ENCODE measurements at regions not wholly inside any gene's neighbourhood (a gene's known extent, or its start where the extent isn't known, plus 50 kb on each side); places are given as distances from the start of the nearest gene placed in this dataset.
"Not testable (repeated sequence)": the region's sequence is repeated elsewhere in the genome, so short reads cannot be mapped to it uniquely, and the experiment has no call there.

DNA sequence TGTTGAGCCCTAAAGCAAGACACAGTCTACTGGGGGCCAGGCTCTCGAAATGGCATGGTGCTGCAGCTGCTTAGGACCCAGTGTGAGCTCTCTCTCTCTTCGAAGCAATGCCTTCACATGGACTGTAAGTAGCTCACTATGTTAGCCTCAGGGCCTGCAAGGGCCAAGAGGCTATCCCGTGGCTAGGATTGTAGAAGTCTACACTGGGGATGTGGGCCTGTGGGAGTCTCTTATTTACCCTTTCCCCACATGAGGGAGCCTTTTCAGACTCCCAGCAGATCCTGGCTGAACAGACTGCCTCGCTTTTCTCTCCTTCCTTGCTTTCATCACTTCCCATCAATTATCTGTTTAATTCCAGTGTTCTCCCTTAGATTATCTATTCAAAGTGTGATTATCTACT, 101.4 kb downstream of the GPR65 start (continued):
- TF ChIP-seq TAF1 (IDR thresholded peaks at IDR 0.05; ENCODE audit: control insufficient read depth, extremely low read depth, insufficient read depth, low read length, severe bottlenecking) = no peak
- no peak for TF ChIP-seq HIVEP1 (CRISPR knock-in tag; IDR thresholded peaks at IDR 0.05)
- TF ChIP-seq CHCHD3 (CRISPR knock-in tag; IDR thresholded peaks at IDR 0.05) = no peak
- TF ChIP-seq, protein P1, sequence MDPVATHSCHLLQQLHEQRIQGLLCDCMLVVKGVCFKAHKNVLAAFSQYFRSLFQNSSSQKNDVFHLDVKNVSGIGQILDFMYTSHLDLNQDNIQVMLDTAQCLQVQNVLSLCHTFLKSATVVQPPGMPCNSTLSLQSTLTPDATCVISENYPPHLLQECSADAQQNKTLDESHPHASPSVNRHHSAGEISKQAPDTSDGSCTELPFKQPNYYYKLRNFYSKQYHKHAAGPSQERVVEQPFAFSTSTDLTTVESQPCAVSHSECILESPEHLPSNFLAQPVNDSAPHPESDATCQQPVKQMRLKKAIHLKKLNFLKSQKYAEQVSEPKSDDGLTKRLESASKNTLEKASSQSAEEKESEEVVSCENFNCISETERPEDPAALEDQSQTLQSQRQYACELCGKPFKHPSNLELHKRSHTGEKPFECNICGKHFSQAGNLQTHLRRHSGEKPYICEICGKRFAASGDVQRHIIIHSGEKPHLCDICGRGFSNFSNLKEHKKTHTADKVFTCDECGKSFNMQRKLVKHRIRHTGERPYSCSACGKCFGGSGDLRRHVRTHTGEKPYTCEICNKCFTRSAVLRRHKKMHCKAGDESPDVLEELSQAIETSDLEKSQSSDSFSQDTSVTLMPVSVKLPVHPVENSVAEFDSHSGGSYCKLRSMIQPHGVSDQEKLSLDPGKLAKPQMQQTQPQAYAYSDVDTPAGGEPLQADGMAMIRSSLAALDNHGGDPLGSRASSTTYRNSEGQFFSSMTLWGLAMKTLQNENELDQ (CRISPR knock-in tag; IDR thresholded peaks at IDR 0.05; ENCODE audit: borderline replicate concordance) = no peak
- TF ChIP-seq ZNF717 (CRISPR knock-in tag; IDR thresholded peaks at IDR 0.05) = no peak
- TF ChIP-seq NR2C2 (CRISPR knock-in tag; IDR thresholded peaks at IDR 0.05) = no peak
- TF ChIP-seq NR2C2 (tag; IDR thresholded peaks at IDR 0.05) = no peak

DNA sequence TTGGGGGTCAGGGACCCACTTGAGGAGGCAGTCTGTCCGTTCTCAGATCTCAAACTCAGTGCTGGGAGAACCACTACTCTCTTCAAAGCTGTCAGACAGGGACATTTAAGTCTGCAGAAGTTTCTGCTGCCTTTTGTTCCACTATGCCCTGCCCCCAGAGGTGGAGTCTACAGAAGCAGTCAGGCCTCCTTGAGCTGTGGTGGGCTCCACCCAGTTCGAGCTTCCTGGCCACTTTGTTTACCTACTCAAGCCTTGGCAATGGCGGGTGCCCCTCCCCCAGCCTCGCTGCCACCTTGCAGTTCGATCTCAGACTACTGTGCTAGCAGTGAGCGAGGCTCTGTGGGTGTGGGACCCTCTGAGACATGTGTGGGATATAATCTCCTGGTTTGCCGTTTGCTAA, 122.7 kb downstream of the GPR65 start:
- H3K4me1 ChIP-seq (replicated peaks in 1 of 2; ENCODE audit: control insufficient read depth in 2 of 2, insufficient read depth in 2 of 2, low read length in 2 of 2); BruUV-seq (replicated peaks); H4K20me1 ChIP-seq (replicated peaks; ENCODE audit: control insufficient read depth, insufficient read depth, low read length); H3K4me2 ChIP-seq (ENCODE audit: insufficient read depth, low read length); intact Hi-C loops (cut with micrococcal nuclease); H3K36me3 ChIP-seq (ENCODE audit: control insufficient read depth, insufficient read depth, low read length); H3K9ac ChIP-seq (ENCODE audit: insufficient read depth in 1 of 2, low read depth in 2 of 2, low read length in 2 of 2); H3K9me3 ChIP-seq (replicated peaks; ENCODE audit: control insufficient read depth, insufficient read depth, low read depth, low read length); H3K27ac ChIP-seq (ENCODE audit: extremely low read depth, low read depth, low read length); H3K27me3 ChIP-seq (ENCODE audit: control insufficient read depth in 2 of 2, insufficient read depth in 2 of 2, low read length in 2 of 2); POLR2A ChIA-PET; H2AFZ ChIP-seq (ENCODE audit: low read depth, low read length); H3K79me2 ChIP-seq (ENCODE audit: control insufficient read depth, insufficient read depth, low read length); H3K9me1 ChIP-seq (ENCODE audit: control insufficient read depth, insufficient read depth, low read length); in situ Hi-C loops (cut with MboI); CTCF ChIA-PET (ENCODE audit: low intra/inter-chr PET ratio); DNase-seq (ENCODE audit: extremely low read depth in 1 of 4, low spot score in 3 of 4); FAIRE-seq; H3K4me3 ChIP-seq; ATAC-seq: not testable (repeated sequence)
- 0% methylated on average over 6 of the region's 7 CpGs for WGBS (ENCODE audit: insufficient coverage, low coverage, missing lambda C conversion rate)
